ENCODE measurements at regions not wholly inside any gene's neighbourhood (a gene's known extent, or its start where the extent isn't known, plus 50 kb on each side); places are given as distances from the start of the nearest gene placed in this dataset.

- no peak overlapping the region for H4K91ac ChIP-seq (ENCODE audit: low read depth, low read length)
- no peaks in the 10 kb centered on the region for H3K79me1 ChIP-seq (ENCODE audit: low read length)
- H4K8ac ChIP-seq (ENCODE audit: low read depth, low read length): no peak overlapping the region
- no peak overlapping the region for H4K12ac ChIP-seq (ENCODE audit: low read depth, low read length)
- H2AFZ ChIP-seq (ENCODE audit: insufficient read depth, low read length, poor library complexity): no peak overlapping the region
- no peak overlapping the region for H3K23ac ChIP-seq (ENCODE audit: low read length)
- H2AK5ac ChIP-seq (ENCODE audit: low read length): no peak overlapping the region
- WGBS (ENCODE audit: extremely low coverage, insufficient coverage, insufficient read length): no CpG with 5 or more reads among the region's 3 CpGs
- H3K27ac ChIP-seq (ENCODE audit: low read depth, low read length): no peak overlapping the region
- H3K4me1 ChIP-seq (ENCODE audit: control insufficient read depth in 1 of 2, insufficient read depth in 2 of 2, low read length in 2 of 2): peaks cover 0 to 4% of the 10 kb centered on the region in 2 experiments
- H3K14ac ChIP-seq (ENCODE audit: low read length): no peak overlapping the region
- H2BK5ac ChIP-seq (ENCODE audit: low read depth, low read length, poor library complexity): no peak overlapping the region
- H3K36me3 ChIP-seq (ENCODE audit: control insufficient read depth in 1 of 2, insufficient read depth in 2 of 2, low read length in 2 of 2): no peaks in the 10 kb centered on the region
- H3K9ac ChIP-seq (ENCODE audit: low read length): no peak overlapping the region
- H3K4me2 ChIP-seq (ENCODE audit: low read length): no peak overlapping the region
- H2BK12ac ChIP-seq (ENCODE audit: low read length): no peak overlapping the region
- H3K27me3 ChIP-seq (ENCODE audit: insufficient read depth, low read length): no peaks in the 10 kb centered on the region
- no peaks in the 10 kb centered on the region for H3K9me3 ChIP-seq (ENCODE audit: insufficient read depth, low read depth, low read length)
- H3K18ac ChIP-seq (ENCODE audit: low read length): no peak overlapping the region
- no peak overlapping the region for H3K4ac ChIP-seq (ENCODE audit: low read depth, low read length)
- no peak overlapping the region for H2BK120ac ChIP-seq (ENCODE audit: insufficient read depth, low read length, poor library complexity)
- H3K79me2 ChIP-seq (ENCODE audit: control insufficient read depth, insufficient read depth, low read length, poor library complexity): no peaks in the 10 kb centered on the region
- no peak for DNase-seq
- H3K4me3 ChIP-seq (ENCODE audit: low read depth, low read length): no peak overlapping the region
These were observed 182.6 kb downstream of the SUCNR1 start for GRCh38 chr3:152056073-152056472.

GRCh38 chr3:152056481-152056880 is 183.0 kb downstream of the SUCNR1 start:
- peak; percentile 3 to 80 for DNase-seq

DNA sequence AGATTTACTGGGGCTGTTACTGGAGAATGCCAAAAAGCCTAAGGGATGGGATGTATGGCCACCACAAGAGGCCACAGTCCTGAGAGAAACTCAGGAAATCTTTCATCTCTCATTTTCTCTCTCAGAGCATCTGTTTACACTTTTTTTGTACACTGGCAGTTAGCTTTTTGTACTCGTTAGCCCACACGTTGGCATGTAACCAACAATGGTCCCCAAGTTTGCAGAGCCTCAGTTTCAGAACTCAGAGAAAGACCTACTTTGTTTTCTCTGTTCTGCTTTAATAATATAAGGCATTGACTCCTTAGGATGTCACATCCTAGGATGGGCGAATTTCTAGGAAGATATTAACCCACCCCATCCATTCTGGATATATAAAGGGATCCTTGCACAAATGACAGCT is 183.5 kb downstream of the SUCNR1 start:
- no peak overlapping the region for H3K9ac ChIP-seq (ENCODE audit: low read length)
- no peak overlapping the region for H3K23ac ChIP-seq (ENCODE audit: low read length)
- DNase-seq: no peak
- H3K4me3 ChIP-seq (ENCODE audit: low read depth, low read length): no peak overlapping the region
- no peak overlapping the region for H2BK12ac ChIP-seq (ENCODE audit: low read length)
- H2BK120ac ChIP-seq (ENCODE audit: insufficient read depth, low read length, poor library complexity): no peak overlapping the region
- WGBS (ENCODE audit: extremely low coverage, insufficient coverage, insufficient read length): no CpG with 5 or more reads among the region's 3 CpGs
- no peak overlapping the region for H2AK5ac ChIP-seq (ENCODE audit: low read length)
- no peaks in the 10 kb centered on the region for H3K79me1 ChIP-seq (ENCODE audit: low read length)
- H3K9me3 ChIP-seq (ENCODE audit: insufficient read depth, low read depth, low read length): no peaks in the 10 kb centered on the region
- no peak overlapping the region for H3K4me2 ChIP-seq (ENCODE audit: low read length)
- no peaks in the 10 kb centered on the region for H3K27me3 ChIP-seq (ENCODE audit: insufficient read depth, low read length)
- no peak overlapping the region for H2AFZ ChIP-seq (ENCODE audit: insufficient read depth, low read length, poor library complexity)
- H4K12ac ChIP-seq (ENCODE audit: low read depth, low read length): no peak overlapping the region
- no peak overlapping the region for H3K18ac ChIP-seq (ENCODE audit: low read length)
- no peak overlapping the region for H3K27ac ChIP-seq (ENCODE audit: low read depth, low read length)
- H3K4ac ChIP-seq (ENCODE audit: low read depth, low read length): no peak overlapping the region
- no peak overlapping the region for H4K91ac ChIP-seq (ENCODE audit: low read depth, low read length)
- H3K4me1 ChIP-seq (ENCODE audit: control insufficient read depth in 1 of 2, insufficient read depth in 2 of 2, low read length in 2 of 2): peaks cover 0 to 2% of the 10 kb centered on the region in 2 experiments
- no peaks in the 10 kb centered on the region for H3K36me3 ChIP-seq (ENCODE audit: control insufficient read depth in 1 of 2, insufficient read depth in 2 of 2, low read length in 2 of 2)
- no peak overlapping the region for H3K14ac ChIP-seq (ENCODE audit: low read length)
- H3K79me2 ChIP-seq (ENCODE audit: control insufficient read depth, insufficient read depth, low read length, poor library complexity): no peaks in the 10 kb centered on the region
- H2BK5ac ChIP-seq (ENCODE audit: low read depth, low read length, poor library complexity): no peak overlapping the region
- no peak overlapping the region for H4K8ac ChIP-seq (ENCODE audit: low read depth, low read length)

More at GRCh38 chr3:152056481-152056880, 183.0 kb downstream of the SUCNR1 start:
- Histone ChIP-seq H2BK12ac (ENCODE audit: low read length) (no peak overlapping the region), H3K36me3 (ENCODE audit: control insufficient read depth in 1 of 2, insufficient read depth in 2 of 2, low read length in 2 of 2) (no peaks in the 10 kb centered on the region), H3K4me2 (ENCODE audit: low read length) (no peak overlapping the region), H2AK5ac (ENCODE audit: low read length) (no peak overlapping the region), H3K27ac (ENCODE audit: low read depth, low read length) (no peak overlapping the region), H3K9me3 (ENCODE audit: insufficient read depth, low read depth, low read length) (no peaks in the 10 kb centered on the region), H3K9ac (ENCODE audit: low read length) (no peak overlapping the region), H3K18ac (ENCODE audit: low read length) (no peak overlapping the region), H2BK120ac (ENCODE audit: insufficient read depth, low read length, poor library complexity) (no peak overlapping the region), H4K8ac (ENCODE audit: low read depth, low read length) (no peak overlapping the region), H3K4ac (ENCODE audit: low read depth, low read length) (no peak overlapping the region), H3K4me1 (ENCODE audit: control insufficient read depth in 1 of 2, insufficient read depth in 2 of 2, low read length in 2 of 2) (peaks cover 0 to 4% of the 10 kb centered on the region in 2 experiments), H3K23ac (ENCODE audit: low read length) (no peak overlapping the region), H3K27me3 (ENCODE audit: insufficient read depth, low read length) (no peaks in the 10 kb centered on the region), H3K4me3 (ENCODE audit: low read depth, low read length) (no peak overlapping the region), H3K79me2 (ENCODE audit: control insufficient read depth, insufficient read depth, low read length, poor library complexity) (no peaks in the 10 kb centered on the region), H2AFZ (ENCODE audit: insufficient read depth, low read length, poor library complexity) (no peak overlapping the region), H3K79me1 (ENCODE audit: low read length) (no peaks in the 10 kb centered on the region), H4K12ac (ENCODE audit: low read depth, low read length) (no peak overlapping the region), H2BK5ac (ENCODE audit: low read depth, low read length, poor library complexity) (no peak overlapping the region), H4K91ac (ENCODE audit: low read depth, low read length) (no peak overlapping the region), H3K14ac (ENCODE audit: low read length) (no peak overlapping the region)

- Histone ChIP-seq H3K27me3 (ENCODE audit: insufficient read depth, low read length) (no peaks in the 10 kb centered on the region), H3K4me1 (ENCODE audit: control insufficient read depth in 1 of 2, insufficient read depth in 2 of 2, low read length in 2 of 2) (peaks cover 0 to 2% of the 10 kb centered on the region in 2 experiments), H3K4me2 (ENCODE audit: low read length) (no peak overlapping the region), H4K91ac (ENCODE audit: low read depth, low read length) (no peak overlapping the region), H3K4me3 (ENCODE audit: low read depth, low read length) (no peak overlapping the region), H3K36me3 (ENCODE audit: control insufficient read depth in 1 of 2, insufficient read depth in 2 of 2, low read length in 2 of 2) (no peaks in the 10 kb centered on the region), H3K9ac (ENCODE audit: low read length) (no peak overlapping the region), H3K79me1 (ENCODE audit: low read length) (no peaks in the 10 kb centered on the region), H2AK5ac (ENCODE audit: low read length) (no peak overlapping the region), H4K8ac (ENCODE audit: low read depth, low read length) (no peak overlapping the region), H3K9me3 (ENCODE audit: insufficient read depth, low read depth, low read length) (no peaks in the 10 kb centered on the region), H2AFZ (ENCODE audit: insufficient read depth, low read length, poor library complexity) (no peak overlapping the region), H2BK5ac (ENCODE audit: low read depth, low read length, poor library complexity) (no peak overlapping the region), H3K79me2 (ENCODE audit: control insufficient read depth, insufficient read depth, low read length, poor library complexity) (no peaks in the 10 kb centered on the region), H3K23ac (ENCODE audit: low read length) (no peak overlapping the region), H3K4ac (ENCODE audit: low read depth, low read length) (no peak overlapping the region), H2BK12ac (ENCODE audit: low read length) (no peak overlapping the region), H3K27ac (ENCODE audit: low read depth, low read length) (no peak overlapping the region), H3K14ac (ENCODE audit: low read length) (no peak overlapping the region), H4K12ac (ENCODE audit: low read depth, low read length) (no peak overlapping the region), H3K18ac (ENCODE audit: low read length) (no peak overlapping the region), H2BK120ac (ENCODE audit: insufficient read depth, low read length, poor library complexity) (no peak overlapping the region)
- DNase-seq: no peak
- no CpG with 5 or more reads among the region's 2 CpGs for WGBS (ENCODE audit: extremely low coverage, insufficient coverage, insufficient read length)
These were observed 185.4 kb downstream of the SUCNR1 start for GRCh38 chr3:152058856-152059255.

Measured in trophoblast cell (in vitro differentiated cells and primary cell).